Calu3 (cell line): ENCODE measurements at regions not wholly inside any gene's neighbourhood (a gene's known extent, or its start where the extent isn't known, plus 50 kb on each side); places are given as distances from the start of the nearest gene placed in this dataset.

Experiments
- BruUV-seq: library from RNA; stranded (reverse); fragments of 400-500 nt; replicated peaks from 2 replicates; lab custom pipeline; 2021; lab: Mats Ljungman, UMichigan
- CTCF ChIA-PET: fragments of 300-600 bp; sonication (Branson Sonifier 250); formaldehyde crosslinking; loops from one replicate; lab custom pipeline; 2022; ENCODE audit warnings: antibody characterized with exemption; lab: Charles Lee
- DNase-seq: peaks from one replicate; pipeline ENCODE4 v3.0.0; 2022
- H3K27ac Mint-ChIP-seq: one replicate; pipeline ENCODE4 v1.8.0; 2022; ENCODE audit warnings: mixed read lengths; ENCODE audit not compliant: unreplicated experiment
- H3K27me3 Mint-ChIP-seq: one replicate; pipeline ENCODE4 v1.8.0; 2022; ENCODE audit warnings: mixed read lengths; ENCODE audit not compliant: unreplicated experiment
- H3K36me3 Mint-ChIP-seq: one replicate; pipeline ENCODE4 v1.8.0; 2022; ENCODE audit warnings: mild to moderate bottlenecking, moderate library complexity, mixed read lengths; ENCODE audit not compliant: insufficient read depth, unreplicated experiment
- H3K4me1 Mint-ChIP-seq: one replicate; pipeline ENCODE4 v1.8.0; 2022; ENCODE audit warnings: mild to moderate bottlenecking, low read depth, mixed read lengths; ENCODE audit not compliant: unreplicated experiment
- H3K4me3 Mint-ChIP-seq: one replicate; pipeline ENCODE4 v1.8.0; 2022; ENCODE audit warnings: mild to moderate bottlenecking, low read depth, moderate library complexity, mixed read lengths; ENCODE audit not compliant: unreplicated experiment
- H3K9me3 Mint-ChIP-seq: one replicate; pipeline ENCODE4 v1.8.0; 2022; ENCODE audit warnings: low read depth, mixed read lengths; ENCODE audit not compliant: unreplicated experiment
- intact Hi-C: fragments of 100-400 bp; cut with micrococcal nuclease; formaldehyde crosslinking; loops from one replicate; pipeline ENCODE4 v1.10.0; 2022; ENCODE audit not compliant: unreplicated experiment
- TF ChIP-seq, protein P1 (sequence below): fragments of 200-600 bp; IDR thresholded peaks from one replicate; pipeline ENCODE4 v1.8.0; 2022; ENCODE audit warnings: antibody characterized with exemption; ENCODE audit not compliant: unreplicated experiment

DNA sequence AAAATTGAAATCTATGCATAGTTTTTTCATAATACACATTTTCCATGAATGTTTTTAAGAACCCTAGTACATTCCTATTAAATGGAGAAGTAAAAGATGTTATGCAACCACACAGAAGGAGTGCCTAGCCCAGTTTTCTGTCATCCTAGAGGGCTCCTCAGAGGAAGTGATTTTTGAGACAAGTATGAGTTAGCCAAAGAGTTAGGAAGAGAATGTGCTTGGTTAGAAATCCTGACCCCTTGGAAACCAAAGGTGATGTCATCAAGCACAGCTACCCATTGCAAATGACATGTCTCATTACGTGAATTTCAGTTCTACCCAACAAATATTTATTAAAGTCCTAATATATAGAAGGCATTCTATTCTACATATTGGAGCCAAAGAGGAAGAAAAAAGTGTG lies 88.9 kb upstream of the TNFSF4 start:
- CTCF ChIA-PET, result no interaction called here
- intact Hi-C loops, result no loop called here
- Mint-ChIP-seq H3K4me1 (no peaks in the 10 kb centered on the region), H3K27ac (no peak overlapping the region), H3K27me3 (no peaks in the 10 kb centered on the region), H3K4me3 (no peak overlapping the region), H3K36me3 (no peaks in the 10 kb centered on the region), H3K9me3 (peaks cover 6% of the 10 kb centered on the region)
- no peak for DNase-seq
- BruUV-seq, result no TSS peak
- TF ChIP-seq, protein P1, sequence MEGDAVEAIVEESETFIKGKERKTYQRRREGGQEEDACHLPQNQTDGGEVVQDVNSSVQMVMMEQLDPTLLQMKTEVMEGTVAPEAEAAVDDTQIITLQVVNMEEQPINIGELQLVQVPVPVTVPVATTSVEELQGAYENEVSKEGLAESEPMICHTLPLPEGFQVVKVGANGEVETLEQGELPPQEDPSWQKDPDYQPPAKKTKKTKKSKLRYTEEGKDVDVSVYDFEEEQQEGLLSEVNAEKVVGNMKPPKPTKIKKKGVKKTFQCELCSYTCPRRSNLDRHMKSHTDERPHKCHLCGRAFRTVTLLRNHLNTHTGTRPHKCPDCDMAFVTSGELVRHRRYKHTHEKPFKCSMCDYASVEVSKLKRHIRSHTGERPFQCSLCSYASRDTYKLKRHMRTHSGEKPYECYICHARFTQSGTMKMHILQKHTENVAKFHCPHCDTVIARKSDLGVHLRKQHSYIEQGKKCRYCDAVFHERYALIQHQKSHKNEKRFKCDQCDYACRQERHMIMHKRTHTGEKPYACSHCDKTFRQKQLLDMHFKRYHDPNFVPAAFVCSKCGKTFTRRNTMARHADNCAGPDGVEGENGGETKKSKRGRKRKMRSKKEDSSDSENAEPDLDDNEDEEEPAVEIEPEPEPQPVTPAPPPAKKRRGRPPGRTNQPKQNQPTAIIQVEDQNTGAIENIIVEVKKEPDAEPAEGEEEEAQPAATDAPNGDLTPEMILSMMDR, result no peak

GRCh38 chr1:173297798-173298391 lies 90.8 kb upstream of the TNFSF4 start:
- intact Hi-C loops, result no loop called here
- no peaks in the 10 kb centered on the region for H3K4me1 Mint-ChIP-seq

DNA sequence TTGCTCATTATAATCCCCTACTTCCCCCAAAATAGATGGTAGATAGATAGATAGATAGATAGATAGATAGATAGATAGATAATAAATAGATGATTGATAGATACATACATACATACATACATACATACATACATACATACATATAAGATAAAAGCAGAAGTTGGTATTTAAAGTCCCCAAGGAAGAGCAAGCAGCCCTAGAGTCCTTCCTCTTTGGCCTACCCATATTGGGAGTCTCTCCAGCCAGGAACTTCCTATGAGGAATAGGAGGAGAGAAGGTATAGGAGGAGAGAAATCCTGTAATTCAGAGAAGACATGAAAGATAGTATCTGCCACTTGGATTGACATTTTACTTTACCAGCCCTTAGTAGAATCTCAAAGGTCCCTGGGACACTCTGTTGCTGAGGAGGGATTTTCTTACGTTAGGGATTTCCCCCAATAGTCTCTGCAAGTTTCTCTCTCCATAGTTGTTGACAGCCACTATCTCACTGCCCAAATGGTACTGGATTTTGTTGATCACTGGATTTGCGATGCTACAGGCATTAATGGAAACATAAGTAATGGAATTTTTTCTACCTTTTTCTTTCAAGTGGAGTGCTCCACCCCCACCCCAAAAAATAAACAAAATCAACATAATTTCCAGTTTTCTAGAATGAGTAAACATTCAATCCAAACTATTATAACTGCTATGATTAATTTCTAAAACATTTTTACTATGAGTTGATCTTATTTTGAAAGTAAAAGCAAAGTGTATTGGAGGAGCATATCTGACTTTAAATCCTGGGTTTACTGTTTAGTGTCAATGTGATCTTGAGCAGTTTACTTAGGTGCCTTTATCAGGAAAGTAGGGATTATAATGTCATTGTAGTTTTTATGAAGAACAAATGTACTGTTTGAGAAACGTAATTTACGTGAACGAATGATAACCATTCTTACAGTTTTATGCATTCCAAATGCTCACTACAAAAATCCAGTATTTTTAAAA lies 93.2 kb upstream of the TNFSF4 start:
- H3K4me1 Mint-ChIP-seq, result no peaks in the 10 kb centered on the region
- no peak overlapping the region for H3K4me3 Mint-ChIP-seq
- no TSS peak for BruUV-seq
- H3K27me3 Mint-ChIP-seq, result no peaks in the 10 kb centered on the region
- TF ChIP-seq, protein P1, result no peak
- no peaks in the 10 kb centered on the region for H3K9me3 Mint-ChIP-seq
- no peak for DNase-seq
- no peaks in the 10 kb centered on the region for H3K36me3 Mint-ChIP-seq
- no peak overlapping the region for H3K27ac Mint-ChIP-seq
- CTCF ChIA-PET, result no interaction called here
- intact Hi-C loops, result no loop called here

More at GRCh38 chr1:173297798-173298391, 90.8 kb upstream of the TNFSF4 start:
- no peaks in the 10 kb centered on the region for H3K27me3 Mint-ChIP-seq
- H3K27ac Mint-ChIP-seq, result no peak overlapping the region
- DNase-seq, result no peak
- CTCF ChIA-PET, result no interaction called here
- BruUV-seq, result no TSS peak
- no peak overlapping the region for H3K4me3 Mint-ChIP-seq
- H3K36me3 Mint-ChIP-seq, result no peaks in the 10 kb centered on the region
- H3K9me3 Mint-ChIP-seq, result no peaks in the 10 kb centered on the region
- TF ChIP-seq, protein P1, result no peak

DNA sequence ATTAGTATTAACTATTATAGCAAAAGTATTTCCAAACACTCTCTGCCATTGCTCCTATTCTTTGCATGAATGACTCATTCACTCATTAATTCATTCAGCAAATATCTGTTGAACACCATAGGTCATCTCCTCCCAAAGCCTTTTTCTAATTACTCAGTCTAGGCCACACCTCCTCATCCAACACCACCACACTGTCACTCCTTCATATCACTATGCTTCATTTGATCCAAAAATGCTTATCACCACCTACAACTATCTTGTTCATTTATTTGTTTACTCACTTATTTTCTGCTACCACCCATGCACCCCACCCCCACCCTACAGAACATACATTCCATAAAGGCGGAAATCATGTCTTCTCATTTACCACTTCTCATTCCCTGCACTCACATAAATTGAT lies 94.4 kb upstream of the TNFSF4 start:
- no TSS peak for BruUV-seq
- Mint-ChIP-seq H3K27ac (no peak overlapping the region), H3K9me3 (no peaks in the 10 kb centered on the region), H3K4me3 (no peak overlapping the region), H3K4me1 (no peaks in the 10 kb centered on the region), H3K36me3 (no peaks in the 10 kb centered on the region), H3K27me3 (no peaks in the 10 kb centered on the region)
- TF ChIP-seq, protein P1, result no peak
- intact Hi-C loops, result no loop called here
- CTCF ChIA-PET, result interaction anchor here (0.6 kb wide), 1 partner anchor 39 kb away, joined by 3 read pairs; no protein-coding TSS in a partner anchor
- DNase-seq, result no peak
